HL-60 (cell line): ENCODE measurements at regions not wholly inside any gene's neighbourhood (a gene's known extent, or its start where the extent isn't known, plus 50 kb on each side); places are given as distances from the start of the nearest gene placed in this dataset.

Source experiments
- POLR2AphosphoS5 ChIP-seq: IDR thresholded peaks from 2 replicates; pipeline ENCODE4 v1.6.1; 2012; ENCODE audit warnings: low read depth
- SPI1 ChIP-seq: IDR thresholded peaks from 2 replicates; pipeline ENCODE4 v1.6.1; 2012; ENCODE audit warnings: low read depth, mild to moderate bottlenecking, borderline replicate concordance
- TF ChIP-seq, protein P1 (sequence below): IDR thresholded peaks from one replicate; pipeline ENCODE4 v1.5.1; 2011; ENCODE audit warnings: low read length, control low read depth, inconsistent platforms; ENCODE audit not compliant: insufficient read depth
- TF ChIP-seq, protein P2 (sequence below): IDR thresholded peaks from 2 replicates; pipeline ENCODE4 v1.6.1; 2012; ENCODE audit warnings: low read depth; ENCODE audit not compliant: insufficient replicate concordance

DNA sequence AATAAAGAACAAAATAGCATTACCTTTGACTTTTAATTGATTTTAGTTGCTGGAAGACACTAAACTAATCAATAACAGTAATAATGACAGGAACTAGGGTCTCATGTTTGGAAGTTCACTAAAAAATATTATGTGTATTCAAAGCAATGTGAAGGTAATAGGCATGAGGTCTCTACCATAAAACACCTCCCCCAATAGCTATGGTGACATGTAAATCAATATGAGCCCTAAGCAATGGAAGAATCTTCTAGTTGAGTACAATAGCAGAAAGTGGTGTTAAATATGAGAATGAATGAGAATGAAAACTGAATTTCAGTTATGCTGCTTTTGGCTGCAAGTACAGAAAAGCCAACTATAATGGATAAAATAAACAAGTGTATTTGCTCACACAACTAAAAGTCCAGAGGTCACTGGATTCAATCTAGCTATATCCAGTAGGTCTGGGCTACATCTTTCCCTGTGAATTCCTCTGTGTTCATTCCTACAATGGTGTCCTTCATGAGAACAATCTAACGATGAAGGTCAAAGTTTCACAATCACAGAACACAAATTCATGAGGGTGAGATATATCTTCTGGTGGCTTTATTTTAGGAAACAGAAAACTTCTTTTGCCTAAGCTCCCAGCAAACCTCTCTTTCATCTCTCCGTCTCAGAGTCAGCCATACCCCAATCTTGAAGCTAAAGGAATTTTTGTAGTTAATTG lies 728.0 kb downstream of the FSCB start:
- TF ChIP-seq, protein P1, sequence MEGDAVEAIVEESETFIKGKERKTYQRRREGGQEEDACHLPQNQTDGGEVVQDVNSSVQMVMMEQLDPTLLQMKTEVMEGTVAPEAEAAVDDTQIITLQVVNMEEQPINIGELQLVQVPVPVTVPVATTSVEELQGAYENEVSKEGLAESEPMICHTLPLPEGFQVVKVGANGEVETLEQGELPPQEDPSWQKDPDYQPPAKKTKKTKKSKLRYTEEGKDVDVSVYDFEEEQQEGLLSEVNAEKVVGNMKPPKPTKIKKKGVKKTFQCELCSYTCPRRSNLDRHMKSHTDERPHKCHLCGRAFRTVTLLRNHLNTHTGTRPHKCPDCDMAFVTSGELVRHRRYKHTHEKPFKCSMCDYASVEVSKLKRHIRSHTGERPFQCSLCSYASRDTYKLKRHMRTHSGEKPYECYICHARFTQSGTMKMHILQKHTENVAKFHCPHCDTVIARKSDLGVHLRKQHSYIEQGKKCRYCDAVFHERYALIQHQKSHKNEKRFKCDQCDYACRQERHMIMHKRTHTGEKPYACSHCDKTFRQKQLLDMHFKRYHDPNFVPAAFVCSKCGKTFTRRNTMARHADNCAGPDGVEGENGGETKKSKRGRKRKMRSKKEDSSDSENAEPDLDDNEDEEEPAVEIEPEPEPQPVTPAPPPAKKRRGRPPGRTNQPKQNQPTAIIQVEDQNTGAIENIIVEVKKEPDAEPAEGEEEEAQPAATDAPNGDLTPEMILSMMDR: no peak
- no peak for TF ChIP-seq SPI1
- no peak for TF ChIP-seq POLR2AphosphoS5
- TF ChIP-seq, protein P2, sequence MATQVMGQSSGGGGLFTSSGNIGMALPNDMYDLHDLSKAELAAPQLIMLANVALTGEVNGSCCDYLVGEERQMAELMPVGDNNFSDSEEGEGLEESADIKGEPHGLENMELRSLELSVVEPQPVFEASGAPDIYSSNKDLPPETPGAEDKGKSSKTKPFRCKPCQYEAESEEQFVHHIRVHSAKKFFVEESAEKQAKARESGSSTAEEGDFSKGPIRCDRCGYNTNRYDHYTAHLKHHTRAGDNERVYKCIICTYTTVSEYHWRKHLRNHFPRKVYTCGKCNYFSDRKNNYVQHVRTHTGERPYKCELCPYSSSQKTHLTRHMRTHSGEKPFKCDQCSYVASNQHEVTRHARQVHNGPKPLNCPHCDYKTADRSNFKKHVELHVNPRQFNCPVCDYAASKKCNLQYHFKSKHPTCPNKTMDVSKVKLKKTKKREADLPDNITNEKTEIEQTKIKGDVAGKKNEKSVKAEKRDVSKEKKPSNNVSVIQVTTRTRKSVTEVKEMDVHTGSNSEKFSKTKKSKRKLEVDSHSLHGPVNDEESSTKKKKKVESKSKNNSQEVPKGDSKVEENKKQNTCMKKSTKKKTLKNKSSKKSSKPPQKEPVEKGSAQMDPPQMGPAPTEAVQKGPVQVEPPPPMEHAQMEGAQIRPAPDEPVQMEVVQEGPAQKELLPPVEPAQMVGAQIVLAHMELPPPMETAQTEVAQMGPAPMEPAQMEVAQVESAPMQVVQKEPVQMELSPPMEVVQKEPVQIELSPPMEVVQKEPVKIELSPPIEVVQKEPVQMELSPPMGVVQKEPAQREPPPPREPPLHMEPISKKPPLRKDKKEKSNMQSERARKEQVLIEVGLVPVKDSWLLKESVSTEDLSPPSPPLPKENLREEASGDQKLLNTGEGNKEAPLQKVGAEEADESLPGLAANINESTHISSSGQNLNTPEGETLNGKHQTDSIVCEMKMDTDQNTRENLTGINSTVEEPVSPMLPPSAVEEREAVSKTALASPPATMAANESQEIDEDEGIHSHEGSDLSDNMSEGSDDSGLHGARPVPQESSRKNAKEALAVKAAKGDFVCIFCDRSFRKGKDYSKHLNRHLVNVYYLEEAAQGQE: no peak
